ENCODE measurements at regions not wholly inside any gene's neighbourhood (a gene's known extent, or its start where the extent isn't known, plus 50 kb on each side); places are given as distances from the start of the nearest gene placed in this dataset.

DNA sequence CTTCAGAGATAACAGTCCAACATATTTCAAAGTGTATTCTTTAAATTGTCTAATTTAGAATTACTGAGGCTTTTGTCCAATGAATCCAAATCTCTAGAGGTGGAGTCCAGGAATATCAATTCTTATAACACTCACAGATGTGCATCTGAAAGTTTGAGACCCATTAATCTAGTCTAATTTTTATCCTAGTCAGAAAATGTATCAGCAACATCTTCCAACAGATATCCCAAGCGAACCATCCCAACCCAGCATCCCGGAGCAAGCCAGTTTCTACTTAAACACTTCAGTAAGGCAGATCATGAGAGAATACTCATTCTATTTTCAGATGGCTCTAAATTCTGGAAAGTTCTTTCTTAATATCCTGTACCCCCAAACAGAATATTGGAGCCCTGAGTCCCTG, 113.5 kb downstream of the BBS10 start:
- no peaks in the 10 kb centered on the region for H3K27me3 ChIP-seq
- no peak overlapping the region for H3K4me3 ChIP-seq
- no peaks in the 10 kb centered on the region for H3K36me3 ChIP-seq
- H3K9me3 ChIP-seq (replicated peaks in 1 of 11), result peaks cover 0 to 7% (median 0%) of the 10 kb centered on the region in 11 experiments; a peak in 3 of 22 replicates
- H4K20me1 ChIP-seq, result no peaks in the 10 kb centered on the region
- no peak overlapping the region for H3K4me2 ChIP-seq
- TF ChIP-seq Cebpa-rat (IDR thresholded peaks at IDR 0.05), result no peak
- H3K9ac ChIP-seq, result no peak overlapping the region
- no peak overlapping the region for H3K27ac ChIP-seq
- H3K4me1 ChIP-seq, result no peaks in the 10 kb centered on the region

DNA sequence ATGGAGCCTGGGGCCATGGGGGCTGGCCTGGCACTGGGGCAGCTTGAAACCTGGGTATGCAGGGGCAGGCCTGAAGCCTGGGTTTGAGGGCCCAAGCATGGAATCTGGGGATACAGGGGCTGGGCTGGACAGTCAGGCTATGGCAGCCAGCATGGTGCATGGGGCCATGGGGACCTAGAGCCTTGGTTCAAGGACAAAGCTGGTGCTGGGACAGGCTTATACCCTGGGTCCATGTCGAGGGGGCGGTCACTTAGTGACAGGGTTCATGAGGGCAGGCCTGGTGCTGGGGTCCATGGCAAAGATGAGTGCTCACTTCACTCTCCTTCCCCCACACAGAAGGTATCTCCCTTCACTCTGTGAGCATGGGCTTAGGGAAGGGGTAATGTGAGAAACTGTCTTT, 116.2 kb downstream of the BBS10 start:
- Histone ChIP-seq H3K9me3 (replicated peaks in 1 of 11) (peaks cover 0 to 7% (median 0%) of the 10 kb centered on the region in 11 experiments; a peak in 3 of 22 replicates), H3K27me3 (no peaks in the 10 kb centered on the region), H3K36me3 (no peaks in the 10 kb centered on the region), H4K20me1 (no peaks in the 10 kb centered on the region), H3K4me1 (peaks cover 0 to 3% (median 0%) of the 10 kb centered on the region in 10 experiments; a peak in 4 of 20 replicates), H3K9ac (no peak overlapping the region), H3K27ac (no peak overlapping the region), H3K4me2 (no peak overlapping the region), H3K4me3 (no peak overlapping the region)
- no peak for TF ChIP-seq Cebpa-rat (IDR thresholded peaks at IDR 0.05)

DNA sequence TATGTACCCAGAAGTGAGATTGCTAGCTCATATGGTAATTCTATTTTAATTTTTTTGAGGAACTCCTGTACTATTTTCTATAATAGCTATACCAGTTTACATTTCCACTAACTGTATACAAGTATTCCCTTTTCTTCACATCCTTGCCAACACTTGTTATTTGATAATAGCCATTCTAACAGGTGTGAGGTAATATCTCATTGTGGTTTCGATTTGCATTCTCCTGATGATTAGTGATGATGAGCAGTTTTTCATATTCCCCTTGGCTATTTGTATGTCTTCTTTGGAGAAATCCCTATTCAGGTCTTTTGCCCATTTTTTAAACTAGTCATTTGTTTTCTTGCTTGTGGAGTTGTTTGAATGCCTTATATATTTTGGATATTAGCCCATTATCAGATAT, 121.3 kb downstream of the BBS10 start:
- Histone ChIP-seq H3K9ac (no peak overlapping the region), H3K4me3 (no peak overlapping the region), H3K4me1 (peaks cover 0 to 14% (median 2%) of the 10 kb centered on the region in 10 experiments; a peak in 9 of 20 replicates), H3K9me3 (replicated peaks in 1 of 11) (peaks cover 0 to 4% (median 0%) of the 10 kb centered on the region in 11 experiments; a peak in 3 of 22 replicates), H3K27me3 (no peaks in the 10 kb centered on the region), H3K36me3 (no peaks in the 10 kb centered on the region), H3K27ac (no peak overlapping the region), H4K20me1 (no peaks in the 10 kb centered on the region), H3K4me2 (peak overlapping the region in 2 of 11 experiments; percentile 57 to 58; a peak in 3 of 22 replicates)
- no peak for TF ChIP-seq Cebpa-rat (IDR thresholded peaks at IDR 0.05)

DNA sequence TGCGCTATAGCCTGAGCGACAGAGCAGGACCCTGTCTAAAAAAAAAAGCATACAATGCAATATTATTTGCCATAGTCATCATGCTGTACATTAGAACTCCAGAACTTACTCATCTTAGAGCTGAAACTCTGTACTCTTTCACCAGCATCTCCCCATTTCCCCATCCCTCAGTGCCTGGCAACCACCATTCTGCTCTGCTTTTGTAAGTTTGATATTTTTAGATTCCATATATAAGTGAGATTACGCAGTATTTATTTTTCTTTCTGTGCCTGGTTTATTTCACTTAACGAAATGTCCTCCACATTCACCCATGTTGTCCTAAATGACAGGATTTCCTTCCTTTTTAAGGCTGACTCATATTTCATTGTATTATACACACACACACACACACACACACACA, 121.8 kb downstream of the BBS10 start:
- Histone ChIP-seq H3K9me3 (replicated peaks in 1 of 11) (no peaks in the 10 kb centered on the region), H3K4me3 (no peak overlapping the region), H3K9ac (no peak overlapping the region), H3K4me2 (peak overlapping the region in 4 of 11 experiments; percentile 49 to 60 (median 58); a peak in 8 of 22 replicates), H3K4me1 (peaks cover 0 to 14% (median 2%) of the 10 kb centered on the region in 10 experiments; a peak in 9 of 20 replicates), H4K20me1 (no peaks in the 10 kb centered on the region), H3K27me3 (no peaks in the 10 kb centered on the region), H3K36me3 (no peaks in the 10 kb centered on the region), H3K27ac (peak overlapping the region in 3 of 11 experiments; percentile 40 to 62 (median 41); a peak in 6 of 22 replicates)
- no peak for TF ChIP-seq Cebpa-rat (IDR thresholded peaks at IDR 0.05)

DNA sequence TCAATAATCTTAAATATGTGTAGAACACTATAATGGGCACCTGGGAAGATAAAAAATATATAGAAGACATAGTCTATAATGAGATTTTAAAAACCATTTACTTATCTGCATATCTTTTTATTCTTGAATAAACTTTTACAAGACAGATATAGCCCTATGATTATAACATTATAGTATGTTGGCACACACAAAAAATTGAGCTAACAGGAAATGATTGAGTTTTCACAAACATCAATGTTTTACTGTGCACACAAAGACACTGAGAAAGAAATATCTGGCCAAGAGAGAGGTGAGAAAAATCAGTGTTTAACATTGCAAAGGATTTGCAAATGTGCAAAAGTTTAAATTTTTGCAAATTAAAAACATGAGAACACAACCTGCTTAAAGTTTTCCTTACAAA, 124.3 kb downstream of the BBS10 start:
- no peaks in the 10 kb centered on the region for H3K9me3 ChIP-seq (replicated peaks in 1 of 11)
- no peak overlapping the region for H3K4me2 ChIP-seq
- peaks cover 0 to 14% (median 2%) of the 10 kb centered on the region in 10 experiments; a peak in 9 of 20 replicates for H3K4me1 ChIP-seq
- H3K27me3 ChIP-seq, result no peaks in the 10 kb centered on the region
- TF ChIP-seq Cebpa-rat (IDR thresholded peaks at IDR 0.05), result no peak
- no peaks in the 10 kb centered on the region for H4K20me1 ChIP-seq
- H3K36me3 ChIP-seq, result no peaks in the 10 kb centered on the region
- H3K9ac ChIP-seq, result no peak overlapping the region
- H3K27ac ChIP-seq, result no peak overlapping the region
- H3K4me3 ChIP-seq, result no peak overlapping the region

DNA sequence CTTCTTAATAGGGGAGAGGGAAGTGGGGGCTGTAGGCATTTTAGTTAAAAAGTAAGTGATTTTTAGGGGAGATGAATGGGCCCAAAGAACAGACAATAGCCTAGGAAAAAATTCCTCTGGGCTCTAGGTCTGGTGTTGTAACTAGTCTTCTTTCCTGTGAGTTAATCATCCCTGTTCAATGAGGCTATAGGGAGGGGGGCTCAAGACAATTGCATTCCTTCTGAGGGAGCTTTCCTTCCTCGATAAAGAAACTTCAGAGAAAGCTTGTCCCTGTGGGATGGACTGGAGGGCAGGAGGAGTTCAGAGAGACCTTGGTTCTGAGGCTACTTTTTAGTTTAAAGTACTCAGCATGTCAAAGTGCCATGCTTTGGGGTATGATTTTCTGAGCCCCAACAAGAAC, 127.2 kb downstream of the BBS10 start:
- TF ChIP-seq Cebpa-rat (IDR thresholded peaks at IDR 0.05), result no peak
- no peak overlapping the region for H3K9ac ChIP-seq
- H3K4me1 ChIP-seq, result peaks cover 0 to 11% (median 0%) of the 10 kb centered on the region in 10 experiments; a peak in 8 of 20 replicates
- H3K27ac ChIP-seq, result no peak overlapping the region
- no peaks in the 10 kb centered on the region for H3K27me3 ChIP-seq
- no peaks in the 10 kb centered on the region for H3K9me3 ChIP-seq (replicated peaks in 1 of 11)
- H3K4me3 ChIP-seq, result no peak overlapping the region
- H3K36me3 ChIP-seq, result no peaks in the 10 kb centered on the region
- no peak overlapping the region for H3K4me2 ChIP-seq
- H4K20me1 ChIP-seq, result no peaks in the 10 kb centered on the region

DNA sequence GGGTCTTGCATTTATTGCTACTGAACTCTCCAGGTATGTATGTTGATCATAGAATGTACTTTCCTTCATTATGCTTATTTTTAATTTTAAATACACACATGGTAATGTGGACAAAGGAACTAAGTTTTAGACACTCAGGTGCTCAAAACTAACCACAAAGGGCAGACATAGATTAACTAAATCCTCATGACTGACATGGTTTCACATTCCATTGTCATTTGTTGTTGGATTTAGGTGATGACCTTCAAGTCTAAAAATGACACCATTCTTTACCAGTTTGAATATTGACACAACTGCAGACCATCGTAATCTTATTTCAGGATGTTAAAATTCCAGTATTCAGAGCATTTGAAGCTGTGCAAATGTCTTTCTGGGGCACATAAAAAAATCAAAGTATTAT, 128.4 kb downstream of the BBS10 start:
- TF ChIP-seq Cebpa-rat (IDR thresholded peaks at IDR 0.05), result no peak
- H4K20me1 ChIP-seq, result no peaks in the 10 kb centered on the region
- no peak overlapping the region for H3K9ac ChIP-seq
- no peaks in the 10 kb centered on the region for H3K9me3 ChIP-seq (replicated peaks in 1 of 11)
- H3K27ac ChIP-seq, result no peak overlapping the region
- H3K4me1 ChIP-seq, result peaks cover 0 to 10% (median 0%) of the 10 kb centered on the region in 10 experiments; a peak in 5 of 20 replicates
- no peak overlapping the region for H3K4me2 ChIP-seq
- H3K4me3 ChIP-seq, result no peak overlapping the region
- H3K27me3 ChIP-seq, result no peaks in the 10 kb centered on the region
- no peaks in the 10 kb centered on the region for H3K36me3 ChIP-seq

DNA sequence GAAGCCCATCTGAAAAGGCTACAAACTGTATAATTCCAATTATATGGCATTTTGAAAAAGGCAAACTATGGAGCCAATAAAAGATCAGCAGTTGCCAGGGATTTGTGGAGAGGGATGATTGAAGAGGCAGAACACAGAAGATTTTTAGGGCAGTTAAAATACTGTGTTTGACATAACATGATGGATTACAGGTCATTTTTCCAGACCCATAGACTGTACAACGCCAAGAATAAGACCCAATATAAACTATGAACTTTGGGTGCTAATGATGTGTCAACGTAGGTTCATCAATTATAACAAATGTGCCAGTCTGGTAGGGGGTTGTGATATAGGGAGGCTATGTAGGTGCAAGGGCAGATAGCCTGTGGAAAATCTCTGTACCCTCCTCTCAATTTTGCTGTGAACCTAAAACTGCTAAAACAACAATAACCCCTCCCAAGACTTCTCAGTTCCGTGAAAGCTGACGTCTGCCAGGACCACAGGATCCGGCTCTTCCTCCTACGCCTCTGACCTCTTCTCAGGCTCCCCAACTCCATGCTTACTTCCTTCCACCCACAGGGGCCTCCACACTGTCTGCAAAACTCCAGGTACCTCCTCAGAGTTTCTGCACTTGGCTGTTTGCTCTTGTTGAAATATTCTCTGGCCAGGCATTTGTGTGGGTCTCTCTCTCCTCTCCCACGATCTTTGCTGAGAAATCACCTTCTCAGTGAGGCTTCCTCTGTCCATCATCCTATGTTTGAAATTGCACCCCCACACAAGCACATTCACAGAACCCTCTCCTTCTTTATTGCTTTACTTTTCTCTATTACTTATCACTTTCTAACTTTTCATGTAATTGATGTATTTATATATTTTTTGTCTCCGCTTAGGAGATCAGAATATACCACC, 131.4 kb downstream of the BBS10 start:
- H3K9ac ChIP-seq, result no peak overlapping the region
- no peaks in the 10 kb centered on the region for H4K20me1 ChIP-seq
- no peaks in the 10 kb centered on the region for H3K27me3 ChIP-seq
- peak overlapping the region in 2 of 11 experiments; percentile 19 to 51; a peak in 2 of 22 replicates for H3K4me2 ChIP-seq
- no peak overlapping the region for H3K27ac ChIP-seq
- no peak for TF ChIP-seq Cebpa-rat (IDR thresholded peaks at IDR 0.05)
- H3K9me3 ChIP-seq (replicated peaks in 1 of 11), result no peaks in the 10 kb centered on the region
- H3K4me1 ChIP-seq, result peaks cover 0 to 11% (median 0%) of the 10 kb centered on the region in 10 experiments; a peak in 5 of 20 replicates
- H3K36me3 ChIP-seq, result no peaks in the 10 kb centered on the region
- no peak overlapping the region for H3K4me3 ChIP-seq

DNA sequence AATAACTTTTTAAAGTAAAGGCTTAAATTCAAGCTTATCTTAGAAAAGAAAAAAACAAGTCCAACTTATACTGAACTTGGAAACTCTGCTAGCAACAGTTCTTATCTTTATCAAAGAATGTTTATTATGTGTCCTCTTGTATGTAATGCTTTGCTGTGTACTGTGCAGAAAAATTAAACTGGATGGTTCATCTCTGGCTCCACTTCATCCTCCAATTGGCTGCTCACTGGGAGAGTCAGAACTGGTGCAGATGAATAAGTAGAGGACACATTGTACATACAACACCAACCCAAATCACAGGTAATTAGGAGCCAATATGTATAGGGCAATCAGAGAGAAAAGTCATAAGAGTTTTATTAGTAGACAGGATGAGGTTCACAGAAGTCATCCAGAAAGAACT, 123.6 kb upstream of the NAP1L1 start:
- Histone ChIP-seq H3K27ac (no peak overlapping the region), H3K27me3 (no peaks in the 10 kb centered on the region), H3K9me3 (replicated peaks in 1 of 11) (peaks cover 1 to 15% (median 7%) of the 10 kb centered on the region in 11 experiments; a peak in 15 of 22 replicates), H3K4me1 (peaks cover 0 to 6% (median 0%) of the 10 kb centered on the region in 10 experiments; a peak in 1 of 20 replicates), H4K20me1 (no peaks in the 10 kb centered on the region), H3K4me3 (no peak overlapping the region), H3K9ac (no peak overlapping the region), H3K36me3 (no peaks in the 10 kb centered on the region), H3K4me2 (no peak overlapping the region)
- TF ChIP-seq Cebpa-rat (IDR thresholded peaks at IDR 0.05), result no peak
